ENCODE measurements at regions not wholly inside any gene's neighbourhood (a gene's known extent, or its start where the extent isn't known, plus 50 kb on each side); places are given as distances from the start of the nearest gene placed in this dataset.

DNA sequence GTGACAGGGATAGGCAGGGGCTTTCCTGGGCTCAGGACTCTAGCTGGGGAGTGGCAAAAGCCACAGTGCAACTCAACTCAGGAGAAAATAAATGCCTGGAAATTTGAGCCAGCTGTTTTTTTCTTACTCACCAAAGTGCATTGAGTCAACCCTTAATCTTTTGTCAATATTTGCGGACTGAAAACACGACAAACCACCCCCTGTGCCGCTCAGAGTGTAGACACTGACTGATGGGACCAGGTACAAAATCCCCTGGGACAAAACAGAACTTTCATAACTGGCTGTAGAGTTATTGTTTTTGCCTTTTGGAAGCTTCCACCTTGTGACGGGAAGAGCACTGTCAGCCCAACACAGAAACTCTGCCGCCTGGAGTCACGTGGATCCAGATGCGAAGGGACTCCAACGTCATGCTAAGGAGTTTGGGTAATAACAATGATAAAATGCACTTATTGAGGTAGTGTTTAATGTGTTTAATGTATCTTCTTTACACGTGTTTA, 164.6 kb downstream of the PLPP3 start (continued):
- TF ChIP-seq, protein P1, sequence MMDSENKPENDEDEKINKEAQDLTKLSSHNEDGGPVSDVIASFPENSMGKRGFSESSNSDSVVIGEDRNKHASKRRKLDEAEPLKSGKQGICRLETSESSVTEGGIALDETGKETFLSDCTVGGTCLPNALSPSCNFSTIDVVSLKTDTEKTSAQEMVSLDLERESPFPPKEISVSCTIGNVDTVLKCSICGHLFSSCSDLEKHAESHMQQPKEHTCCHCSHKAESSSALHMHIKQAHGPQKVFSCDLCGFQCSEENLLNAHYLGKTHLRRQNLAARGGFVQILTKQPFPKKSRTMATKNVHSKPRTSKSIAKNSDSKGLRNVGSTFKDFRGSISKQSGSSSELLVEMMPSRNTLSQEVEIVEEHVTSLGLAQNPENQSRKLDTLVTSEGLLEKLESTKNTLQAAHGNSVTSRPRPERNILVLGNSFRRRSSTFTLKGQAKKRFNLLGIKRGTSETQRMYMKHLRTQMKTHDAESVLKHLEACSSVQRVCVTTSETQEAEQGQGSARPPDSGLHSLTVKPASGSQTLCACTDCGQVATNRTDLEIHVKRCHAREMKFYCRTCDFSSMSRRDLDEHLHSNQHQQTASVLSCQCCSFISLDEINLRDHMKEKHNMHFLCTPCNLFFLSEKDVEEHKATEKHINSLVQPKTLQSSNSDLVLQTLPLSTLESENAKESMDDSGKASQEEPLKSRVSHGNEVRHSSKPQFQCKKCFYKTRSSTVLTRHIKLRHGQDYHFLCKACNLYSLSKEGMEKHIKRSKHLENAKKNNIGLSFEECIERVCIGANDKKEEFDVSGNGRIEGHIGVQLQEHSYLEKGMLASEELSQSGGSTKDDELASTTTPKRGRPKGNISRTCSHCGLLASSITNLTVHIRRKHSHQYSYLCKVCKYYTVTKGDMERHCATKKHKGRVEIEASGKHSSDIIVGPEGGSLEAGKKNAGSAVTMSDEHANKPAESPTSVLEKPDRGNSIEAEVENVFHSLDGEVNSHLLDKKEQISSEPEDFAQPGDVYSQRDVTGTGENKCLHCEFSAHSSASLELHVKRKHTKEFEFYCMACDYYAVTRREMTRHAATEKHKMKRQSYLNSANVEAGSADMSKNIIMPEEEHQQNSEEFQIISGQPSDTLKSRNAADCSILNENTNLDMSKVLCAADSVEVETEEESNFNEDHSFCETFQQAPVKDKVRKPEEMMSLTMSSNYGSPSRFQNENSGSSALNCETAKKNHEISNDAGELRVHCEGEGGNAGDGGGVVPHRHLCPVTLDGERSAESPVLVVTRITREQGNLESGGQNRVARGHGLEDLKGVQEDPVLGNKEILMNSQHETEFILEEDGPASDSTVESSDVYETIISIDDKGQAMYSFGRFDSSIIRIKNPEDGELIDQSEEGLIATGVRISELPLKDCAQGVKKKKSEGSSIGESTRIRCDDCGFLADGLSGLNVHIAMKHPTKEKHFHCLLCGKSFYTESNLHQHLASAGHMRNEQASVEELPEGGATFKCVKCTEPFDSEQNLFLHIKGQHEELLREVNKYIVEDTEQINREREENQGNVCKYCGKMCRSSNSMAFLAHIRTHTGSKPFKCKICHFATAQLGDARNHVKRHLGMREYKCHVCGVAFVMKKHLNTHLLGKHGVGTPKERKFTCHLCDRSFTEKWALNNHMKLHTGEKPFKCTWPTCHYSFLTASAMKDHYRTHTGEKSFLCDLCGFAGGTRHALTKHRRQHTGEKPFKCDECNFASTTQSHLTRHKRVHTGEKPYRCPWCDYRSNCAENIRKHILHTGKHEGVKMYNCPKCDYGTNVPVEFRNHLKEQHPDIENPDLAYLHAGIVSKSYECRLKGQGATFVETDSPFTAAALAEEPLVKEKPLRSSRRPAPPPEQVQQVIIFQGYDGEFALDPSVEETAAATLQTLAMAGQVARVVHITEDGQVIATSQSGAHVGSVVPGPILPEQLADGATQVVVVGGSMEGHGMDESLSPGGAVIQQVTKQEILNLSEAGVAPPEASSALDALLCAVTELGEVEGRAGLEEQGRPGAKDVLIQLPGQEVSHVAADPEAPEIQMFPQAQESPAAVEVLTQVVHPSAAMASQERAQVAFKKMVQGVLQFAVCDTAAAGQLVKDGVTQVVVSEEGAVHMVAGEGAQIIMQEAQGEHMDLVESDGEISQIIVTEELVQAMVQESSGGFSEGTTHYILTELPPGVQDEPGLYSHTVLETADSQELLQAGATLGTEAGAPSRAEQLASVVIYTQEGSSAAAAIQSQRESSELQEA (CRISPR knock-in tag; IDR thresholded peaks at IDR 0.05; ENCODE audit: not compliant biosample characterization), result no peak
- TF ChIP-seq, protein P2, sequence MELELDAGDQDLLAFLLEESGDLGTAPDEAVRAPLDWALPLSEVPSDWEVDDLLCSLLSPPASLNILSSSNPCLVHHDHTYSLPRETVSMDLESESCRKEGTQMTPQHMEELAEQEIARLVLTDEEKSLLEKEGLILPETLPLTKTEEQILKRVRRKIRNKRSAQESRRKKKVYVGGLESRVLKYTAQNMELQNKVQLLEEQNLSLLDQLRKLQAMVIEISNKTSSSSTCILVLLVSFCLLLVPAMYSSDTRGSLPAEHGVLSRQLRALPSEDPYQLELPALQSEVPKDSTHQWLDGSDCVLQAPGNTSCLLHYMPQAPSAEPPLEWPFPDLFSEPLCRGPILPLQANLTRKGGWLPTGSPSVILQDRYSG (CRISPR knock-in tag; IDR thresholded peaks at IDR 0.05), result 0 out of 2 replicates have a peak, but pooled peaks have one; percentile 55
- TF ChIP-seq, protein P3, sequence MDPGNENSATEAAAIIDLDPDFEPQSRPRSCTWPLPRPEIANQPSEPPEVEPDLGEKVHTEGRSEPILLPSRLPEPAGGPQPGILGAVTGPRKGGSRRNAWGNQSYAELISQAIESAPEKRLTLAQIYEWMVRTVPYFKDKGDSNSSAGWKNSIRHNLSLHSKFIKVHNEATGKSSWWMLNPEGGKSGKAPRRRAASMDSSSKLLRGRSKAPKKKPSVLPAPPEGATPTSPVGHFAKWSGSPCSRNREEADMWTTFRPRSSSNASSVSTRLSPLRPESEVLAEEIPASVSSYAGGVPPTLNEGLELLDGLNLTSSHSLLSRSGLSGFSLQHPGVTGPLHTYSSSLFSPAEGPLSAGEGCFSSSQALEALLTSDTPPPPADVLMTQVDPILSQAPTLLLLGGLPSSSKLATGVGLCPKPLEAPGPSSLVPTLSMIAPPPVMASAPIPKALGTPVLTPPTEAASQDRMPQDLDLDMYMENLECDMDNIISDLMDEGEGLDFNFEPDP (CRISPR knock-in tag; conservative IDR thresholded peaks at IDR 0.05), result no peak
- TF ChIP-seq ZZZ3 (CRISPR knock-in tag; IDR thresholded peaks at IDR 0.05; ENCODE audit: borderline replicate concordance) (no peak), MATR3 (CRISPR knock-in tag; IDR thresholded peaks at IDR 0.05) (no peak), HOXA3 (CRISPR knock-in tag; IDR thresholded peaks at IDR 0.05) (peak; percentile 85), ZNF616 (CRISPR knock-in tag; IDR thresholded peaks at IDR 0.05; ENCODE audit: low read depth) (no peak), SAFB2 (CRISPR knock-in tag; IDR thresholded peaks at IDR 0.05; ENCODE audit: borderline replicate concordance, low read depth) (no peak), ZNF557 (CRISPR knock-in tag; IDR thresholded peaks at IDR 0.05) (peak; percentile 62; the same call in 1 of the 2 replicates), ZNF282 (IDR thresholded peaks at IDR 0.05; ENCODE audit: partially characterized antibody) (no peak), ZNF567 (CRISPR knock-in tag; IDR thresholded peaks at IDR 0.05; ENCODE audit: borderline replicate concordance) (no peak), GLI4 (CRISPR knock-in tag; IDR thresholded peaks at IDR 0.05; ENCODE audit: borderline replicate concordance) (no peak), CCDC6 (CRISPR knock-in tag; IDR thresholded peaks at IDR 0.05) (no peak), MBNL3 (CRISPR knock-in tag; conservative IDR thresholded peaks at IDR 0.05) (no peak), ZFAT (CRISPR knock-in tag; conservative IDR thresholded peaks at IDR 0.05) (no peak), ZNF761 (CRISPR knock-in tag; conservative IDR thresholded peaks at IDR 0.05) (0 out of 2 replicates have a peak, but pooled peaks have one; percentile 30), ZC3H4 (CRISPR knock-in tag; IDR thresholded peaks at IDR 0.05; ENCODE audit: borderline replicate concordance) (no peak)
- TF ChIP-seq, protein P4, sequence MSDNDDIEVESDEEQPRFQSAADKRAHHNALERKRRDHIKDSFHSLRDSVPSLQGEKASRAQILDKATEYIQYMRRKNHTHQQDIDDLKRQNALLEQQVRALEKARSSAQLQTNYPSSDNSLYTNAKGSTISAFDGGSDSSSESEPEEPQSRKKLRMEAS (IDR thresholded peaks at IDR 0.05), result peak; percentile 93
- TF ChIP-seq, protein P5, sequence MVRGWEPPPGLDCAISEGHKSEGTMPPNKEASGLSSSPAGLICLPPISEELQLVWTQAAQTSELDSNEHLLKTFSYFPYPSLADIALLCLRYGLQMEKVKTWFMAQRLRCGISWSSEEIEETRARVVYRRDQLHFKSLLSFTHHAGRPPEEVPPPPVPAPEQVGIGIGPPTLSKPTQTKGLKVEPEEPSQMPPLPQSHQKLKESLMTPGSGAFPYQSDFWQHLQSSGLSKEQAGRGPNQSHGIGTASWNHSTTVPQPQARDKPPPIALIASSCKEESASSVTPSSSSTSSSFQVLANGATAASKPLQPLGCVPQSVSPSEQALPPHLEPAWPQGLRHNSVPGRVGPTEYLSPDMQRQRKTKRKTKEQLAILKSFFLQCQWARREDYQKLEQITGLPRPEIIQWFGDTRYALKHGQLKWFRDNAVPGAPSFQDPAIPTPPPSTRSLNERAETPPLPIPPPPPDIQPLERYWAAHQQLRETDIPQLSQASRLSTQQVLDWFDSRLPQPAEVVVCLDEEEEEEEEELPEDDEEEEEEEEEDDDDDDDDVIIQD (CRISPR knock-in tag; IDR thresholded peaks at IDR 0.05; ENCODE audit: low read depth), result peak; percentile 73; the same call in 1 of the 2 replicates
